MG63 (cell line): ENCODE measurements at regions not wholly inside any gene's neighbourhood (a gene's known extent, or its start where the extent isn't known, plus 50 kb on each side); places are given as distances from the start of the nearest gene placed in this dataset.
"Not testable (repeated sequence)": the region's sequence is repeated elsewhere in the genome, so short reads cannot be mapped to it uniquely, and the experiment has no call there.

ENCODE experiments used
- DNase-seq: peaks from one replicate; pipeline ENCODE4 v3.0.0-alpha.2; 2020
- H3K27me3 ChIP-seq: fragments of 250-450 bp; sonication (Bioruptor Pico); 2 replicates; pipeline ENCODE4 v1.5.1; 2020; ENCODE audit warnings: mild to moderate bottlenecking, moderate library complexity
- H3K36me3 ChIP-seq: fragments of 250-450 bp; sonication (Bioruptor Pico); 2 replicates; pipeline ENCODE4 v1.5.1; 2020; ENCODE audit warnings: mild to moderate bottlenecking, moderate library complexity
- H3K4me3 ChIP-seq: fragments of 250-450 bp; sonication (Bioruptor Pico); 2 replicates; pipeline ENCODE4 v1.5.1; 2020; ENCODE audit warnings: mild to moderate bottlenecking, moderate library complexity
- H3K9me3 ChIP-seq: fragments of 250-450 bp; sonication (Bioruptor Pico); 2 replicates; pipeline ENCODE4 v1.5.1; 2020; ENCODE audit warnings: mild to moderate bottlenecking, moderate library complexity

GRCh38 chr9:63318093-63318492, 1966.9 kb downstream of the FOXD4L5 start:
- not testable (repeated sequence) for H3K4me3 ChIP-seq

GRCh38 chr9:63315387-63315786, 1969.6 kb downstream of the FOXD4L5 start:
- not testable (repeated sequence) for H3K36me3 ChIP-seq, H3K4me3 ChIP-seq, DNase-seq, H3K9me3 ChIP-seq, H3K27me3 ChIP-seq

More at GRCh38 chr9:63318093-63318492, 1966.9 kb downstream of the FOXD4L5 start:
- H3K36me3 ChIP-seq, H3K9me3 ChIP-seq, DNase-seq, H3K27me3 ChIP-seq: not testable (repeated sequence)

GRCh38 chr9:63296848-63297247, 1988.2 kb downstream of the FOXD4L5 start:
- H3K27me3 ChIP-seq, H3K4me3 ChIP-seq, H3K36me3 ChIP-seq, H3K9me3 ChIP-seq, DNase-seq: not testable (repeated sequence)

GRCh38 chr9:63296366-63296765, 1988.6 kb downstream of the FOXD4L5 start:
- not testable (repeated sequence) for H3K27me3 ChIP-seq, DNase-seq, H3K9me3 ChIP-seq, H3K36me3 ChIP-seq, H3K4me3 ChIP-seq

GRCh38 chr9:63289971-63290370, 1995.0 kb downstream of the FOXD4L5 start:
- not testable (repeated sequence) for H3K27me3 ChIP-seq, H3K9me3 ChIP-seq, H3K36me3 ChIP-seq, DNase-seq, H3K4me3 ChIP-seq
